NCI-H1417 treated with DMSO at 0.1 percent for 48 hours (cell line): ENCODE measurements at regions not wholly inside any gene's neighbourhood (a gene's known extent, or its start where the extent isn't known, plus 50 kb on each side); places are given as distances from the start of the nearest gene placed in this dataset.
"Not testable (repeated sequence)": the region's sequence is repeated elsewhere in the genome, so short reads cannot be mapped to it uniquely, and the experiment has no call there.

Experiments used
- DNase-seq: peaks from one replicate; lab custom pipeline; 2025; lab: John Stamatoyannopoulos, UW

DNA sequence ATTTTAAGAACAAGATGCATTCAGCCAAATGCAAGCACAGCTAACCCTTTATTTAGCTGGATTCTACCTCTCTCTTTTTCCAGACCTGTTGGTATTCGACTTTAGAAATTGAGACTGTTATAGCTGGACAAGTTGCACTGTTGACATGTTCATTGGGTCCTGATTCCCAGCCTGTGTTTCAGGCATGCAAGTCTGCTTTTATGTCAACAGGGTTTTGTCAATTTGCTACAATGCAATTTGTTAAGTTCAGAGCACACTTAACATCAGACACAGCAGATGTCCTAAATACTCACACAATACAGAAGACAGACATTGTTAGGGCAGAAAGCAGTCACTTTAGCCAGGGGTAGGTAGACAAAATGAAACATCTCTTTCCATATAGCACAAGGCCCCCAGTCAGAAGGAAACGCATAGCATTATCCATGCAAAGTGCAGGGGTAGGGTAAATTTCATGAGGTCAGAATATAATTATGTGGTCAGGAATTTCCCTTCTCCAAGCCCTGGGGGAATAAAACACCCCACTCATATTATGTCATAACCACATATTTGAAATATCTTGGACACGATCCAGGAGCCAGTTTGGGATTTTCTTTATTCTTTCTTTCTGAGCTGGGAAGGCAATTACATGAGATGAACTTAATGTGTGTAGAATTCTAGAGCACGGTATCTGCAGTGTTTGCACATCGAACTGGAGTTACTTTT is 504.1 kb downstream of the NTRK3 start:
- DNase-seq: no peak

GRCh38 chr15:87748483-87748882 is 508.1 kb downstream of the NTRK3 start:
- no peak for DNase-seq

- DNase-seq: no peak
Observed at GRCh38 chr15:87747087-87747486, 509.5 kb downstream of the NTRK3 start.

DNA sequence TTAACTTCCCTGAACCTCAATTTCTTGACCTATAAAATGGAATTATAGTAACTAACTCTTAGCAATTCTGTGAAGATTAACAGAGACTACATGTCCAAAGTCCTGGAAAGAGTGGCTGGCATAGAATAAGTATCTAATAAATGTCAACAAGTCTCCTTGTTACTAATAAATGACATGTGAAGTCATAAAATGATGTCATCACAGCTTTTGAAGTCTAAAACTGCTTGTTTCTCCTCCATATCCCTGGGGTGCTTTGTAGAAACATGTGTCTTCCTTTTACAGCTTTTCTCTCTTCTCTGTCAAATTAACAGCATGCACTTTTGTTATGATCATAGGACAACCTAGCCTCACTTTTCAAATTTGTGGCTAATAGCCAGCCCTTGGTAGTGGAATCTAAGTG is 510.2 kb downstream of the NTRK3 start:
- DNase-seq: no peak

GRCh38 chr15:87744815-87745214 is 511.7 kb downstream of the NTRK3 start:
- DNase-seq: no peak

- DNase-seq: no peak
Observed at GRCh38 chr15:87743562-87743961, 513.0 kb downstream of the NTRK3 start.

DNA sequence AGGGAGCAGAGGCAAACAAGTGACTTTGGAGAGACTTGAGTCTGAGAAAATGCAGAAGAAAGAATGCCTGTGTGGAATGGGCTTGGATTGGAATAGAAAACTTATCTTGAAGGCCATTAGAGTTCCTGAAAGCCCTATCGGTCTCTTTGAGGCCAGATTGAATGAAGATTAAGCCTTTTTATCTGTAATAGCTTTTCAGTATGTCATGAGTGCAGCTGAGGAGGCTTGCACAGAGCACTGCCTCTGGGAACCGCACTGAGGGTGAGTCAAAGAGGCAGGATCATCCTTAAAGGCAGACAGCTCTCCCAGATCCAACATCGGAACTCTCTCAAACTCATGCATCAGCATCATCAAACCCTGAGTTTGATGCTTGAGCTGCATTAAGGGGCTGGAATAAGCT is 515.2 kb downstream of the NTRK3 start:
- no peak for DNase-seq

DNA sequence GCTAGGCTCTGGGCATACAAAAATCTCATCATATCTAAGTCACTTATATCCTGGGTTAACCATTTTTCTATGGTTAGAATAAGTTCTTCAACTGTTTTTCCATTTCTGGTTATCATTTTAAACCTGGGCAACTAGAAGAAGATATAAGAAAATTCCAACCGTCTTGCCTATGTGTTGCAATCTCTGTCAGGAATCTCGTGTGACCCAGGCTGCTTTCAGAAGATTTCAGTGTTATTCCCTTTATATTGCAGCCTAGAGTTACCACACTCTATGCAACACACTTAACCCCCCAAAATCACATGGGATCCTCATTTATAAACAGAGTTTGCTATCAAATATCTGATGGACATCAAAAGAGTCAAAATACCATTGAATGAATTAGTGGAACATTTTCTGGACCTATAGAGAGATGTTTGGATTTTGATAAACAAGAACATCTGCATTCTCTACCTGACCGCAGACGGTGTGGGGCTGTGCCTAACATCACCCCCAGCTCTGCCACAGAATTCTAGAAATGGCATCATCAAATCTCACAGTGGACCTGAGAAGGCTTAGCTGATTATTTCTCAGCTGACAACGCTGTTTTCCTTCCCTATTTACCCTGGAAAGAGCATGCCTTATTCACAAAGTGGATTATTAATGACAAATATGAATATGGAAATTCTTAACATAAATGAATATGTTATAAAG is 515.7 kb downstream of the NTRK3 start:
- no peak for DNase-seq

- DNase-seq: no peak
Observed at GRCh38 chr15:87739866-87740265, 516.7 kb downstream of the NTRK3 start.

DNA sequence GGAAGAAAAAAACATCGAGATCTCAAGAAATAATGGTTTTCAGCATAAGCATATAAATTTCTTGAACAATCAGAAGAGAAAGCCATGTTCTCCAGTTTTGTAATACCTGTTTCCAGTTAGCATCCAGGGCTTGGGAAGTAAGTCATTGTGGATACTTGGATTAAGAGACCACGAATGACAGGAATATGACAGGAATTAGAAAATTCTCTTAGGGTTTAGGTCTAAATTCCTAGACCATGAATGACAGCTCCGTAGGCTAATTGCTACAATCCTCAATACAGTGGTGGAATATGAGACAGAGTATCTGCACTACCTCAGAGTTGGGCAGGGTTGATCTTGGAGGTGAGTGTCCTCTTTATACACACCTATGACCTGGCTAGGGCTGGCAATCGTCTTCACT is 517.5 kb downstream of the NTRK3 start:
- DNase-seq: no peak

DNA sequence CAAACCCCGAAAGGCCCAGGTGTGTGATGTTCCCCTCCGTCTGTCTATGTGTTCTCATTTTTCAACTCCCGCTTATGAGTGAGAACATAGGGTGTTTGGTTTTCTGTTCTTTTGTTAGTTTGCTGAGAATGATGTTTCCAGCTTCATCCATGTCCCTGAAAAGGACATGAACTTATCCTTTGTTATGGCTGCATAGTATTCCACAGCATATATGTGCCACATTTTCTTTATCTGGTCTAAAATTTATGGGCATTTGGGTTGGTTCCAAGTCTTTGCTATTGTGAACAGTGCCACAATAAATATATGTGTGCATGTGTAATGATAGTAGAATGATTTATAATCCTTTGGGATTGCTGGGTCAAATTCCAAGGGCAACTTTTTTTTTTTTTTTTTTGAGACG is 519.1 kb downstream of the NTRK3 start:
- DNase-seq: not testable (repeated sequence)

DNA sequence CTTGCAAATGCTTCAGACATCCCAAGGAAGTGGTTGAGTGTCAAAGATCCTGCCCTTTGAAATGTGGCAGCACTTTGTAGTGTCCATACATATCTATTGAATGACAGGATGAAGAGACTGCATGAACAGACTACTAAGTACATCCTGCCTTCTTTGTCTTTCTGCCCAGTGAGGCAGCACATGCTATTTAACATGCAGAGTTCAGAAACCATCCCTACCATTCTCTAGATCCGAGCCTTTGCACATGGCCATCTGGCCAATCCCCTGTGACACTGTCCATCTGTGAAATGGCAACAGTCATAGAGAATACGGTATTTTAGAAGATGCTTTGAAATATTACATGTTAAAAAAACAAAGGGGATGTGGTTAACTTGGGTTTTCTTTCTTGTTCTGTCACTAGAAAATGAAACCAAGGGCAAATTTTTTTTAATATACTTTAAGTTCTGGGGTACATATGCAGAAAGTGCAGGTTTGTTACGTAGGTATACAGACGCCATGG is 519.6 kb downstream of the NTRK3 start:
- DNase-seq: no peak

- DNase-seq: no peak
Observed at GRCh38 chr15:87736401-87736800, 520.1 kb downstream of the NTRK3 start.

GRCh38 chr15:87735522-87735921 is 521.0 kb downstream of the NTRK3 start:
- DNase-seq: no peak

DNA sequence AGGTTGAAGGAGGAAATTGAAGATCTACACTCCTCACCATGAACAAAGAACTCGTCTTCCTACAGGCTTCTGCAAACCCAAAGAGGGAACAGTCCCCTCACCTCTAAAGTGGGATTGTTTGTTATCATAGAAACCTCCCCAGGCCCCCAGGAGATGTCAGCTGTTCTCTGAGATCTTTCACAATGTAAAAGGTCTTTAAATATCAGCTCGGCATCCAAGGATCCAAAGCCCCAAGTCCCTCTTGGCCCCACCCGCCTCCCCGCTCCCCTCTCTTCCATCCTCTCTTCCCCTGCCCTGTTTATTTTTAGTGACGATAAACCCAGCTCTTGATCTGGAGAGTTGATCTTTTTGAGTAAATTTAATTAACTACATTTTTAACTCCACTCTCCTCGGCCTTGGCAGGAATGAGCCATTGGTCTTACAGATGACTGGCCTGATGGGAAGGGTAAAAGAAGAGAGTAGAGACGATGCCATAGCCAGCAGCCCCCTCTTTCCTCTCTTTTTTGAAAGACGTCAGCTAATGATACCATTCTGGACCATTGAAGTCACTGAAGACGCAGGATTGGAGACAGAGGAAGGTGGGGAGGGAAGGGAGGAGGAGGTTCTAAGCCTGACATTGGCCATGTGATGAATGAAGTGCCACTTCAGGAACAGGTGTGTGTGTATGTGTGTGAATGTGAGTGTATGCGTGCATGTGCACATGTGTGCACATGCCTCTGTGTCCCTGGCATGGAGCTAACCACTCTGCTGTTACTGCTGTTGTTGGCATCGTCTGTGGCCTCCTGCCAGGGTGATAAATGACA is 521.8 kb downstream of the NTRK3 start:
- DNase-seq: no peak

GRCh38 chr15:87733977-87734376 is 522.6 kb downstream of the NTRK3 start:
- no peak for DNase-seq

DNA sequence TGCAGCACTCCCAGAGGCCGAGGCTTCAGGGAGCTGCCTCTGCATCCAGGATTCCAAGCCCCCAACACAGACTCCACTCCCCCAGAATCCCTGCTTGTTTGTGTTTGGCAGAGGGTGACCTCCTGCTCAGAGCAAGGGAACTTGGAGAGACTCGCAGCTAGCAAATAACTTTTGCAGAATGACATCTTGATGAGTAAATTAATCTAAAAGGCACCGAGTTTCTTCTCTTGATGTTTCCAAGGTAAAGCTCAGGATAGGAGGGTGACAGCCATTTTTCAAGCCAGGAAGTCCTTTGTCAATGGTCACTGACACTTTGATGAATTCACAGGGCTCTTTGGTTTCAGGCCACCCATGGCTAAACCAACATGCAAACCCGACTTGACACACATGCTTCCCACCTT is 523.0 kb downstream of the NTRK3 start:
- no peak for DNase-seq

DNA sequence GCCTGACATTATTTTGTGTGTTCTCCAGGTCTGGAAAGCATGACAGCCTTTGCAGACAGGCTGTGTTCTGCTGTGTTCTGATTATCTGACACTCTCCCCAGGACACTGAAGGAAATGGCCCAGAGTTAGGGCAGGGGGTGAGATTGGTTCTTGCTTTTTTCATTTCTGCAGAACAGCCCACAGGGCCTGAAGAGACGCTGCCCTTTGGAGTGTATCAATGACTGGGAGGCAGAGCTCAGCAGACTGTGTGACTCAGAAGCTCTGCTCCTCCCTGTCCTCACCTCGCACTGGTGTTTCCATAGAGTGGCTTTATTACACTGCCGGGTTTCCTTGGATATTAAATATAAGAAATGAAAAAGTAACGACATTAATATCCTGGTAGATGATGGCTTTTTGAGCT is 523.6 kb downstream of the NTRK3 start:
- no peak for DNase-seq

GRCh38 chr15:87731630-87732029 is 524.9 kb downstream of the NTRK3 start:
- DNase-seq: no peak

DNA sequence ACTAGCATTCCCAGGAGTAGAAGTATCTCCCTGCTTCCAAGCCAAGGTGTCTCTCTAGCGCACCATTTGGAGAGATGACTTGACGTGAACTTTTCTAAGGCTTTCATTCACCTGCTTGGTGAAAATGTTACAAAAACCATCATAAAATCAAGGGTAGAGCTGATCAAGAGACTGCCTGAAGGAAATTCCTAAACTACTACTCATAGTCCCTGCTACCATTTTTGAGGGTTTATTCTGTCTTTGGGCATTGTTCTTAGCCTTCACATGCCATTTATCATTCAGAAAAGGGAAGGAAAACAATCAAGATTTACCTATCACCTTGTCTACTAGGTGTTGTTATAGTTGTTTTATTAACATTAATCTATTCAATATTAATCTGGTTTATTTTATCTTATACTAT is 525.8 kb downstream of the NTRK3 start:
- no peak for DNase-seq

DNA sequence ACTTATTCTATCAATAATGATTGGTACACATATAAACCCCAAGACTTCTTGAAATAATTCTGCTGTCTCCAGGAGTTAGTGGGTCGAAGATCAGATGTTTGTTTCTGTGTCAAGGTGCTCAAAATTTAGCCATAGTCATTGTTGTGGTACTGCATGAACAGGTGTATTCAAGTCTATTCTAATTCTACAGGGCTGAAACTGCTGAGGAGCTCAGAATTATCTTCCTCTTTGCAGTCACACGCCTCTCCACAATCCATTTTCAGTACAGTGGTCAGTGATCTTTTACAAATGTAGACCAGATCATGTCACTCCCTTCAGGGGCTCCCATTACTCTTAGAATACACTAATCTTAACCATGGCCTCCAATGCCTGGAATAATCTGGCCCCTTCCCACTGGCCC is 527.5 kb downstream of the NTRK3 start:
- no peak for DNase-seq

GRCh38 chr15:87727073-87727472 is 529.5 kb downstream of the NTRK3 start:
- DNase-seq: no peak

DNA sequence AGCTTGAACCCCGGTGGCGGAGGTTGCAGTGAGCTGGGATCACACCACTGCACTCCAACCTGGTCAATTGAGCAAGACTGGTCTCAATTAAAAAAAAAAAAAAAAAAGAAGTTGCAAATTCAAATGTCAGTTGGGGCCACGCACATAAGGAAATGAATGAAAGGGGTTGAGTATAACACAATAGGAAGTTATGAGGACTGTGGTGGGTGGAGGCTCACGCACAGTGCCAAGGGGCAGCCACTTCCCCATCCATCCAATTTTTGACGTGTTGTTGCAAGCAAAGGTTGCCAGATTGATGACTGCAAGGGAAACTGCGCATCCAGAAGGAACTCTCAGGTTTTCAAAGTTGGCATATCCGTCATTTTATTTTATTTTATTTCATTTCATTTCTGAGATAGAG is 532.2 kb downstream of the NTRK3 start:
- DNase-seq: no peak
